Trophoblast cell (in vitro differentiated cells and primary cell): ENCODE measurements at regions not wholly inside any gene's neighbourhood (a gene's known extent, or its start where the extent isn't known, plus 50 kb on each side); places are given as distances from the start of the nearest gene placed in this dataset.
"Not testable (repeated sequence)": the region's sequence is repeated elsewhere in the genome, so short reads cannot be mapped to it uniquely, and the experiment has no call there.

ENCODE experiments used
- DNase-seq, 2 donors: peaks; one replicate each; pipeline ENCODE4 v3.0.0-alpha.2; 2016
- H2AFZ ChIP-seq: 2 replicates; pipeline ENCODE4 v1.6.1; 2013; ENCODE audit warnings: low read length, moderate library complexity, mild to moderate bottlenecking; ENCODE audit not compliant: insufficient read depth, poor library complexity
- H2AK5ac ChIP-seq: 2 replicates; pipeline ENCODE4 v1.6.1; 2013; ENCODE audit warnings: mild to moderate bottlenecking, low read length
- H2BK120ac ChIP-seq: 2 replicates; pipeline ENCODE4 v1.6.1; 2013; ENCODE audit warnings: low read length, mild to moderate bottlenecking, moderate library complexity; ENCODE audit not compliant: insufficient read depth, poor library complexity
- H2BK12ac ChIP-seq: 2 replicates; pipeline ENCODE4 v1.6.1; 2013; ENCODE audit warnings: mild to moderate bottlenecking, low read length, moderate library complexity
- H2BK5ac ChIP-seq: 2 replicates; pipeline ENCODE4 v1.6.1; 2013; ENCODE audit warnings: low read length, low read depth, moderate library complexity, mild to moderate bottlenecking; ENCODE audit not compliant: poor library complexity
- H3K14ac ChIP-seq: 2 replicates; pipeline ENCODE4 v1.6.1; 2013; ENCODE audit warnings: mild to moderate bottlenecking, low read length
- H3K18ac ChIP-seq: 2 replicates; pipeline ENCODE4 v1.6.1; 2013; ENCODE audit warnings: mild to moderate bottlenecking, low read length
- H3K23ac ChIP-seq: 2 replicates; pipeline ENCODE4 v1.6.1; 2013; ENCODE audit warnings: low read length
- H3K27ac ChIP-seq: 2 replicates; pipeline ENCODE4 v1.5.1; 2013; ENCODE audit warnings: low read depth, mild to moderate bottlenecking, inconsistent platforms, low read length, moderate library complexity
- H3K27me3 ChIP-seq: 2 replicates; pipeline ENCODE4 v1.6.1; 2013; ENCODE audit warnings: inconsistent platforms, mild to moderate bottlenecking, low read length, moderate library complexity; ENCODE audit not compliant: insufficient read depth
- H3K36me3 ChIP-seq, 2 experiments: 1 replicate in 1 of 2; 2 replicates in 1 of 2; pipeline ENCODE4 v1.6.1; 2013; ENCODE audit warnings: low read length in 2 of 2, mild to moderate bottlenecking in 2 of 2, moderate library complexity in 1 of 2; ENCODE audit not compliant: insufficient read depth in 2 of 2, control insufficient read depth in 1 of 2
- H3K4ac ChIP-seq: 2 replicates; pipeline ENCODE4 v1.6.1; 2013; ENCODE audit warnings: low read depth, mild to moderate bottlenecking, low read length, moderate library complexity
- H3K4me1 ChIP-seq, 2 experiments: 1 replicate in 1 of 2; 2 replicates in 1 of 2; pipeline ENCODE4 v1.6.1; 2013; ENCODE audit warnings: low read length in 2 of 2, mild to moderate bottlenecking in 2 of 2, moderate library complexity in 1 of 2; ENCODE audit not compliant: insufficient read depth in 2 of 2, control insufficient read depth in 1 of 2
- H3K4me2 ChIP-seq: 2 replicates; pipeline ENCODE4 v1.6.1; 2013; ENCODE audit warnings: inconsistent platforms, mild to moderate bottlenecking, low read length, moderate library complexity
- H3K4me3 ChIP-seq: 2 replicates; pipeline ENCODE4 v1.5.1; 2013; ENCODE audit warnings: mild to moderate bottlenecking, low read depth, low read length, inconsistent platforms
- H3K79me1 ChIP-seq: one replicate; pipeline ENCODE4 v1.6.1; 2013; ENCODE audit warnings: low read length
- H3K79me2 ChIP-seq: 2 replicates; pipeline ENCODE4 v1.6.1; 2013; ENCODE audit warnings: low read length, mild to moderate bottlenecking; ENCODE audit not compliant: control insufficient read depth, insufficient read depth, poor library complexity
- H3K9ac ChIP-seq: 2 replicates; pipeline ENCODE4 v1.6.1; 2013; ENCODE audit warnings: mild to moderate bottlenecking, low read length
- H3K9me3 ChIP-seq: 2 replicates; pipeline ENCODE4 v1.6.1; 2013; ENCODE audit warnings: low read depth, mild to moderate bottlenecking, control low read depth, inconsistent platforms, low read length; ENCODE audit not compliant: insufficient read depth
- H4K12ac ChIP-seq: 2 replicates; pipeline ENCODE4 v1.6.1; 2013; ENCODE audit warnings: low read depth, mild to moderate bottlenecking, low read length, moderate library complexity
- H4K8ac ChIP-seq: 2 replicates; pipeline ENCODE4 v1.6.1; 2013; ENCODE audit warnings: low read depth, mild to moderate bottlenecking, low read length, moderate library complexity
- H4K91ac ChIP-seq: one replicate; pipeline ENCODE4 v1.6.1; 2013; ENCODE audit warnings: low read depth, mild to moderate bottlenecking, low read length, moderate library complexity
- WGBS: extraction: QIAGEN DNeasy Blood & Tissue Kit; methylation state at CpG from one replicate; pipeline ENCODE4 v1.1.7; 2013; ENCODE audit warnings: missing lambda C conversion rate; ENCODE audit not compliant: insufficient read length, insufficient coverage; ENCODE audit errors: extremely low coverage; 5-methylcytosine and 5-hydroxymethylcytosine counted together

DNA sequence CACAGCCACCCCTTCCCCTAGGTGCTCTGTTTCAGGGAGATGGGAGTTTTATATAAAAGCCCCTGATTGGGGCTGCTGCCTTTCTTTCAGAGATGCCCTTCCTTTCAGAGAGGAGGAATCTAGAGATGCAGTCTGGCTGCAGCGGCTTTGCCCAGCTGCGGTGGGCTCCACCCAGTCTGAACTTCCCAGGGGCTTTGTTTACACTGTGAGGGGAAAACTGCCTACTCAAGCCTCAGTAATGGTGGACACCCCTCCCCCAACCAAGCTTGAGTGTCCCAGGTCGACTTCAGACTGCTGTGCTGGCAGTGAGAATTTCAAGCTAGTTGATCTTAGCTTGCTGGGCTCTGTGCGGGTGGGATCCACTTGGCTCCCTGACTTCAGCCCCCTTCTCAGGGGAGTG, 148.4 kb upstream of the CXCR4 start:
- not testable (repeated sequence) for H2BK5ac ChIP-seq, H3K9me3 ChIP-seq, H3K27ac ChIP-seq, H3K23ac ChIP-seq, H3K4me2 ChIP-seq, H2AK5ac ChIP-seq, DNase-seq, H3K14ac ChIP-seq, H4K12ac ChIP-seq, H3K18ac ChIP-seq, H3K79me1 ChIP-seq, H3K4me1 ChIP-seq, H3K4me3 ChIP-seq, H4K91ac ChIP-seq, H3K27me3 ChIP-seq, H2BK120ac ChIP-seq, H3K36me3 ChIP-seq, H2AFZ ChIP-seq, H3K79me2 ChIP-seq, H3K4ac ChIP-seq, H4K8ac ChIP-seq, H3K9ac ChIP-seq, H2BK12ac ChIP-seq
- no CpG with 5 or more reads among the region's 4 CpGs for WGBS

DNA sequence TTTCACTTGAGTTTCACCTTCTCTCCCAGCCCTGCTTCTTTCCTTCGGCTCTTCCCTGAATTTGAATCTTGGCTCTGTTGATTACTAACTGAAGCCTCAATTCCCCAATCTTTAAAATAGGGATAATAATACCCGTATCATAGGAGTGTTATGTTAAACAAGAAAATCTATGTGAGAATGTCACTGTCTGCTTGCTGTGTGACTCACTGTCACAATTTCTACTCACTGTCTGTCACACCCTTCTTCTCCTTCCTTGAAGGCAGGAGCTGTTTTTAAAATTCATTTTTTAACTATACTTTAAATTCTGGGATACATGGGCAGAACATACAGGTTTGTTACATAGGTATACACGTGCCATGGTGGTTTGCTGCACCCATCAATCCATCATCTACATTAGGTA, 141.6 kb upstream of the CXCR4 start:
- Histone ChIP-seq H2AFZ (no peak overlapping the region), H4K91ac (no peak overlapping the region), H3K36me3 (no peaks in the 10 kb centered on the region), H3K14ac (no peak overlapping the region), H3K18ac (no peak overlapping the region), H4K12ac (no peak overlapping the region), H3K27ac (no peak overlapping the region), H3K79me1 (no peaks in the 10 kb centered on the region), H3K9ac (no peak overlapping the region), H3K27me3 (no peaks in the 10 kb centered on the region), H3K4me3 (no peak overlapping the region), H2BK120ac (no peak overlapping the region), H4K8ac (no peak overlapping the region), H3K23ac (no peak overlapping the region), H3K79me2 (no peaks in the 10 kb centered on the region), H3K4me2 (no peak overlapping the region), H3K4me1 (peaks cover 0 to 2% of the 10 kb centered on the region in 2 experiments), H3K9me3 (no peaks in the 10 kb centered on the region), H2BK5ac (no peak overlapping the region), H3K4ac (no peak overlapping the region), H2AK5ac (no peak overlapping the region), H2BK12ac (no peak overlapping the region)
- DNase-seq, result peak in 1 of 2 donors; percentile 38
- WGBS, result no CpG with 5 or more reads among the region's 3 CpGs

- no peak overlapping the region for H3K4me2 ChIP-seq
- no peaks in the 10 kb centered on the region for H3K27me3 ChIP-seq
- no peak overlapping the region for H2AFZ ChIP-seq
- no peak overlapping the region for H3K18ac ChIP-seq
- no CpG with 5 or more reads among the region's 1 CpG for WGBS
- H2AK5ac ChIP-seq, result no peak overlapping the region
- no peaks in the 10 kb centered on the region for H3K9me3 ChIP-seq
- no peak overlapping the region for H3K4ac ChIP-seq
- H3K36me3 ChIP-seq, result no peaks in the 10 kb centered on the region
- H2BK120ac ChIP-seq, result no peak overlapping the region
- no peak overlapping the region for H4K8ac ChIP-seq
- H3K79me2 ChIP-seq, result no peaks in the 10 kb centered on the region
- H2BK5ac ChIP-seq, result no peak overlapping the region
- H3K9ac ChIP-seq, result no peak overlapping the region
- H4K12ac ChIP-seq, result no peak overlapping the region
- no peak overlapping the region for H3K4me3 ChIP-seq
- no peak overlapping the region for H3K27ac ChIP-seq
- H3K4me1 ChIP-seq, result peaks cover 0 to 2% of the 10 kb centered on the region in 2 experiments
- H3K79me1 ChIP-seq, result no peaks in the 10 kb centered on the region
- no peak overlapping the region for H3K14ac ChIP-seq
- no peak overlapping the region for H4K91ac ChIP-seq
- no peak overlapping the region for H3K23ac ChIP-seq
- H2BK12ac ChIP-seq, result no peak overlapping the region
- DNase-seq, result no peak
Observed at GRCh38 chr2:136257893-136258292, 139.9 kb upstream of the CXCR4 start.

- peak in 1 of 2 donors; percentile 25 for DNase-seq
- peaks cover 0 to 2% of the 10 kb centered on the region in 2 experiments for H3K4me1 ChIP-seq
- H2BK120ac ChIP-seq, result no peak overlapping the region
- no peak overlapping the region for H3K14ac ChIP-seq
- no peak overlapping the region for H3K4ac ChIP-seq
- H4K12ac ChIP-seq, result no peak overlapping the region
- H3K9me3 ChIP-seq, result no peaks in the 10 kb centered on the region
- no peak overlapping the region for H2AK5ac ChIP-seq
- no peak overlapping the region for H4K8ac ChIP-seq
- H3K36me3 ChIP-seq, result no peaks in the 10 kb centered on the region
- H3K79me1 ChIP-seq, result no peaks in the 10 kb centered on the region
- H3K4me2 ChIP-seq, result no peak overlapping the region
- H3K27me3 ChIP-seq, result no peaks in the 10 kb centered on the region
- no peak overlapping the region for H3K9ac ChIP-seq
- H3K23ac ChIP-seq, result no peak overlapping the region
- H3K79me2 ChIP-seq, result no peaks in the 10 kb centered on the region
- no peak overlapping the region for H2AFZ ChIP-seq
- no peak overlapping the region for H3K4me3 ChIP-seq
- H3K27ac ChIP-seq, result no peak overlapping the region
- no peak overlapping the region for H3K18ac ChIP-seq
- no peak overlapping the region for H4K91ac ChIP-seq
- no peak overlapping the region for H2BK12ac ChIP-seq
- no CpG with 5 or more reads among the region's 9 CpGs for whole genome bisulfite sequencing
- H2BK5ac ChIP-seq, result no peak overlapping the region
Observed at GRCh38 chr2:136255648-136256461, 137.9 kb upstream of the CXCR4 start.
